AG09309 (cell line): ENCODE measurements at regions not wholly inside any gene's neighbourhood (a gene's known extent, or its start where the extent isn't known, plus 50 kb on each side); places are given as distances from the start of the nearest gene placed in this dataset.
"Not testable (repeated sequence)": the region's sequence is repeated elsewhere in the genome, so short reads cannot be mapped to it uniquely, and the experiment has no call there.

Experiments used
- DNase-seq: peaks from one replicate; pipeline ENCODE4 v3.0.0-alpha.2; 2010; ENCODE audit warnings: low read depth
- H3K4me3 ChIP-seq: 2 replicates; pipeline ENCODE4 v1.5.1; 2011; ENCODE audit warnings: mild to moderate bottlenecking, low read depth, low read length, moderate library complexity; ENCODE audit not compliant: control insufficient read depth
- TF ChIP-seq, protein P1 (sequence below): IDR thresholded peaks from 2 replicates; pipeline ENCODE4 v1.5.1; 2011; ENCODE audit warnings: mild to moderate bottlenecking, low read depth, low read length, inconsistent platforms; ENCODE audit not compliant: insufficient read depth, control insufficient read depth; ENCODE audit errors: missing control alignments

DNA sequence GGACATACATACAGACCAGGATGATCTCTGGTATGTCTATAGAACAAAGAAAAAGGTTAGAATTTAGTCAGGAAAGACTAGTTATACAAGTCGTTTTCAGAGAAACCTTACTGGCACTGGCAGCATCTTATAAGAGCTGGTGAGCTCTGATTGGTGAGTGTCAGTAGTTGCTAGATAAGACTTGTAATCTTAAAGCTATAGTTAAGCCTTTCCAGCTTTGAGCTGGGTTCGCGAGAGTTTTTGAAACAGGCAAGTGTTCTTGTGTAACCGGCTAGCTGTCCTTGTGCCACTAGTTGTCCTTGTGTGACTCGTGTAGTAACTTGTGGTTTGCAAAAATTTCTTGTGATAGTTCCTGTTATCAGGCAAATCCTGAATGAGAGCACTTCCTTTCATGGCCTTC, 740.9 kb downstream of the GALC start:
- TF ChIP-seq, protein P1, sequence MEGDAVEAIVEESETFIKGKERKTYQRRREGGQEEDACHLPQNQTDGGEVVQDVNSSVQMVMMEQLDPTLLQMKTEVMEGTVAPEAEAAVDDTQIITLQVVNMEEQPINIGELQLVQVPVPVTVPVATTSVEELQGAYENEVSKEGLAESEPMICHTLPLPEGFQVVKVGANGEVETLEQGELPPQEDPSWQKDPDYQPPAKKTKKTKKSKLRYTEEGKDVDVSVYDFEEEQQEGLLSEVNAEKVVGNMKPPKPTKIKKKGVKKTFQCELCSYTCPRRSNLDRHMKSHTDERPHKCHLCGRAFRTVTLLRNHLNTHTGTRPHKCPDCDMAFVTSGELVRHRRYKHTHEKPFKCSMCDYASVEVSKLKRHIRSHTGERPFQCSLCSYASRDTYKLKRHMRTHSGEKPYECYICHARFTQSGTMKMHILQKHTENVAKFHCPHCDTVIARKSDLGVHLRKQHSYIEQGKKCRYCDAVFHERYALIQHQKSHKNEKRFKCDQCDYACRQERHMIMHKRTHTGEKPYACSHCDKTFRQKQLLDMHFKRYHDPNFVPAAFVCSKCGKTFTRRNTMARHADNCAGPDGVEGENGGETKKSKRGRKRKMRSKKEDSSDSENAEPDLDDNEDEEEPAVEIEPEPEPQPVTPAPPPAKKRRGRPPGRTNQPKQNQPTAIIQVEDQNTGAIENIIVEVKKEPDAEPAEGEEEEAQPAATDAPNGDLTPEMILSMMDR = no peak
- no peak overlapping the region for H3K4me3 ChIP-seq
- no peak for DNase-seq

GRCh38 chr14:87251011-87251410, 742.0 kb downstream of the GALC start:
- TF ChIP-seq, protein P1 = no peak
- DNase-seq = no peak
- no peak overlapping the region for H3K4me3 ChIP-seq

DNA sequence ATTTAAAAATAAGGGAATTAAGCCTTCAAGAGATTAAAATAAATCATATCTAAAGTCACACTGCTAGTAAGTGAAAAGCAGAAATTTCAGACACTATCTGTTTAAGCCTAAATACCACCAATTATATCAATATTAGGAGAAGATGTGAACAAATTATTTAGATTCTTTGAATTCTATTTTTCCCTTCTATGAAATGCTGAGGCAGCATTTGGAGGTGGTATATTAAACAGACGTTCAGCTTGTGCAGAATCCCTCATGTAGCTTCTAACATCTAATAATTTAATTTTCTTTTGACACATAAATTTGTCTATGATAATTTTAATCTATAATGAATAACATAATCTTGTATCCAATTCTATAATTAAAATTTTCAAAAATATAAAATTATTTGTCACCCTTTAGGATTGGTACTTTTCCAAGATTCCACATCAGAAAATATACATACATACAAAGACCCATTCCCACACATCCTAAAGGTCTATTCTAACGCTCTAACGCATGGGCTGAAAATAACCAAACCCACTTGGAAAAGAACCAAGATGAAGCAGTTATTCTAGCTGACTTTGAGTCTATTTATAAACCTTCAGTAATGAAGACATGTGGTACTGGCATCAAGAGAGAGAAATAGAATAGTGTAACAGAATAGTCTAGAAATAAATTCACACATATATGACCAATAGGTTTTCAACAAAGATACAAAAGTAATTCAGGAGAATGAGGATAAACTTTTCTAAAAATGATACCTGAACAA, 751.8 kb downstream of the GALC start:
- TF ChIP-seq, protein P1 = no peak
- no peak for DNase-seq
- H3K4me3 ChIP-seq = no peak overlapping the region

- not testable (repeated sequence) for H3K4me3 ChIP-seq, DNase-seq
Observed at GRCh38 chr14:87240319-87240718, 752.7 kb downstream of the GALC start.

DNA sequence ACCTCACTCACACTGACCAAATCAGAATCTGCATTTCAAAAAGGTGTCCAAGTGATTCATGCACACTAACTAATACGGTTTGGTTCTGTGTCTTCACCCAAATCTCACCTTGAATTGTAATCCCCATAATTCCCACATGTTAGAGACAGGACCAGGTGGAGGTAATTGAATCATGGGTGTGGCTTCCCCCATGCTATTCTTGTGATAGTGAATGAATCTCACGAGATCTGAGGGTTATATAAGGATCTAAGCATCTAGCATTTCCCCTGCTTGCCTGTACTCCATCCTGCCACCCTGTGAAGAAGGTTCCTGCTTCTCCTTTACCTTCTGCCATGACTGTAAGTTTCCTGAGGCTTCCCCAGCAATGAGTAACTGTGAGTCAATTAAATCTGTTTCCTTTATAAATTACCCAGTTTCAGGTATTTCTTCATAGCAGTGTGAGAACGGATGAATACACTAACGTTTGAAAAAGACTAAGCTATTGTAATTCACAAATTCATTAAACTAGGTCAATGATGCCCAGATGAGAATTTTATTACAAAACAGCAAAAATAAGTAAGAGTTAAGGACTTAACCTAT, 759.1 kb downstream of the GALC start:
- DNase-seq = no peak
- TF ChIP-seq, protein P1 = no peak
- H3K4me3 ChIP-seq = no peak overlapping the region

GRCh38 chr14:87233266-87233665, 759.7 kb downstream of the GALC start:
- TF ChIP-seq, protein P1 = no peak
- no peak for DNase-seq
- no peak overlapping the region for H3K4me3 ChIP-seq

DNA sequence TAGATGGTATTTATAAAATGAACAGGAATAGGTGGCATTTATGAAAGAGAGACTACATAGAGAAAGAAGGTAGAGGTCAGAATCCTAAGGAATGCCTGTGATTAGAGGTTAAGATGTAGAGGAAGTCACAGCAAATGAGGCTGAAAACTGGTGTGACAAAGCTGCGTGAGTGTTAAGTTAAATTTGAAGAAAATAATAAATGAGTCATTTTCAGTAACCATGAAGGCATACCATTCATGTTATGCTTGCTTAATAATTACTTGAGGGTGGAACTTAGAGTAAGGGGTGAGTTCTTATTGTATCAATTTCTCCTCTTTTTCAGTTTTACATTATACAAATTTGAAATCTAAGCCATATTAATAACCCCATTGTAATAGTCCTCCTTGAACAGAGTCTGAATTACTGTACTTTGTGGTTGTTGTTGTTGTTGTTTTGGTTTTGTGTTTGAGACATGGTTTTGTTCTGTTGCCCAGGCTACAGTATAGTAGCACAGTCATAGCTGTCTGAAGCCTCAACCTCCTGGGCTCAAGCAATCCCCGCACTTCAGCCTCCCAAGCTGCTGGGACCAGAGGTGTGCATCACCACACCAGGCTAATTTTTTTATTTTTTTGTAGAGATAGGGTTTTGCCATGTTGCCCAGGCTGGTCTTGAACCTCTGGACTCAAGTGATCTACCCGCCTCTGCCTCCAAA, 761.5 kb downstream of the GALC start:
- DNase-seq = no peak
- TF ChIP-seq, protein P1 = no peak
- H3K4me3 ChIP-seq = no peak overlapping the region
